Eye (tissue), 1 donor: ENCODE measurements at regions not wholly inside any gene's neighbourhood (a gene's known extent, or its start where the extent isn't known, plus 50 kb on each side); places are given as distances from the start of the nearest gene placed in this dataset.
A peak's percentile ranks its signal among the peaks of the same experiment; 100 is the strongest.
"Not testable (repeated sequence)": the region's sequence is repeated elsewhere in the genome, so short reads cannot be mapped to it uniquely, and the experiment has no call there.

Experiments
- DNase-seq: peaks from one replicate; pipeline ENCODE4 v3.0.0-alpha.2; 2015

DNA sequence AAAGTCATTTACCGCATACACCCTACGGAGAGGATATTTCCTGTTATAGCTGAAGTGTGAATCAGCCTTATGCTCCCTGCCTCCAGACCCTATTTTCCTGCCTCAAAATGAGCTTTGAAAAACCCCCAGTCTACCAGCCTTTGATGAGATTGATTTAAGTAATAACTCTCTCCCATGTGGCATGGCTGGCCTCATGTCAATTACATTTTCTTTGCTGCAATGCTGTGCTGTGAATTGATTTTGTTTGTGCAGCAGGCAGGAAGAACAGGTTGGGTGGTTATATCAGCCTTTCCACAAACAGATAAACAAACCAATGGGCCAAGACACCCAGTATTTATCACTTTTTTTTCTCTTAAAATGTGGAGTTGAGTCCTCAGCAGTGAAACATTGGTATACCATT is 1105.5 kb upstream of the TMEM132C start:
- DNase-seq = no peak

GRCh38 chr12:127162307-127162706 is 1104.7 kb upstream of the TMEM132C start:
- no peak for DNase-seq

DNA sequence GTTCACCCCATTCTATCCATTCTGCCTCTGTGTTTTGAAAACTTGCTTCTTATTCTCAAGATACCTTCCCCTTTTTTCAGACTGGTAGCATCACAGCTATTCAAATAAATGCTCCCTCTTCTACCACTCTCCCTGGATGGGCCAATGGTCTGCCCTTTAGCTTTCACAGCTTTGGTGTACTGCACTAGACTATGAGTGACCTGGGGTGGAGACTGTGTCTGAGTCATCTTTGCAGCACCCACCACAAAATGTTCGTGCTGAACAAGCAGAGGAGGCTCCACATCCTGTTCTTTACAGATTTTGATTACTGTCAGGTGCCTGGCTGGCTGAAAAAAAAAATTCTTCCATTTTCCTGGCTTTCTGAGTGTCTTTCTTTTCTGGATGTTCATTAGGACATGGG is 1104.1 kb upstream of the TMEM132C start:
- DNase-seq = no peak

DNA sequence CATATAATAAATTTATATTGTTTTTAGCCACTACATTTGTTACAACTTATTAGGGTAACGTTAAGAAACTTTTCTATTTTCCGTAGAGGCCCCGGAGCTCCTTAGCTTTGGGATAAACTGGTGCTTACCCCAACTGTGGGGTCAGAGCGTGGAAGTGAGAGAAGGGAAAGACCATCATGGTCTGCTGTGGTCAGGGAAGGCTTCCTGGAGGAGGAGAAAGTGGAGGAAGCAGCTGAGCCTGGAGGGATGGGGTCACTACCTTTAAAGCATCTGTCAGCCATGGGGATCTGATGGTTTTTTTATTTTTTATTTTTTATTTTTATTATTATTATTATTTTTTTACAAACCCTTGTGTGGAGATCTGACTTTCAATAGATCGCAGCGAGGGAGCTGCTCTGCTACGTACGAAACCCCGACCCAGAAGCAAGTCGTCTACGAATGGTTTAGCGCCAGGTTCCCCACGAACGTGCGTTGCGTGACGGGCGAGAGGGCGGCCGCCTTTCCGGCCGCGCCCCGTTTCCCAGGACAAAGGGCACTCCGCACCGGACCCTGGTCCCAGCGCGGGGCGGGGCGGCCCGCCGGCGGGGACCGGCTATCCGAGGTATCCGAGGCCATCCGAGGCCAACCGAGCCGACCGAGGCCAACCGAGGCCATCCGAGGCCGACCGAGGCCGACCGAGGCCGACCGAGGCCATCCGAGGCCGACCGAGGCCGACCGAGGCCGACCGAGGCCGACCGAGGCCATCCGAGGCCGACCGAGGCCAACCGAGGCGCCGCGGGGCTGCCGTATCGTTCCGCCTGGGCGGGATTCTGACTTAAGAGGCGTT is 1101.2 kb upstream of the TMEM132C start:
- peak; percentile 93 for DNase-seq

- no peak for DNase-seq
Measured at GRCh38 chr12:127169321-127170181, 1097.4 kb upstream of the TMEM132C start.

GRCh38 chr12:127170226-127171180 is 1096.5 kb upstream of the TMEM132C start:
- DNase-seq = no peak

DNA sequence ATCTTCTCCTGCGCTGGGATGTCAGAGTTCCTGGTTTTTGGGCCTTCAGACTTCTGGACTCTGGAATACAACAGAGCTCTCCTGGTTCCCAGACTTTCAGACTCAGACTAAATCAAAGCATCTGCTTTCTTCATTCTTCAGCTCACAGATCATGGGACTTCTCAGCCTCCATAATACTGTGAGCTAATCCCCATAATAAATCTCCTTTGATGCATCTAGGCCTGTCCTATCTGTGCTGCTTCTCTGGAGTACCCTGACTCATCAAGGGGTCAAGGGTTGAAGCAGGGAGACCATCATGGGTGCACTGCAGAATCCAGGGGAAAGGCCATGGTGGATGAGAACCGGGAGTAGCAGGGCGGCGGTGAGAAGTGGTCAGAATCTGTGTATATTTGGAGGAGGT is 1094.1 kb upstream of the TMEM132C start:
- no peak for DNase-seq

GRCh38 chr12:127173971-127174370 is 1093.0 kb upstream of the TMEM132C start:
- DNase-seq = not testable (repeated sequence)

GRCh38 chr12:127174881-127175280 is 1092.1 kb upstream of the TMEM132C start:
- DNase-seq = no peak

DNA sequence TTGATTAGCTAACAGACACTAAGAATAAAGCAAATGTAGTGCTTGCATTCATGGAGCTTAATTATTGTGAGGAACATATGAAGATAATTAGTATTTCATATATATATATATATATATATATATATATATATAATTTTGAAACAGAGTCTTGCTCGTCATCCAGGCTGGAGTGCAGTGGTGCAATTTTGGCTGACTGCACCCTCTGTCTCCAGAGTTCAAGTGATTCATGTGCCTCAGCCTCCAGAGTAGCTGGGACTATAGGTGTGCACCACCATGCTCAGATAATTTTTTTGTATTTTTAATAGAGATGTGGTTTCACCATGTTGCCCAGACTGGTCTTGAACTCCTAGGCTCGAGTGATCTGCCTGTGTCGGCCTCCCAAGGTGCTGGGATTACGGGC is 1091.6 kb upstream of the TMEM132C start:
- DNase-seq = no peak

- no peak for DNase-seq
Measured at GRCh38 chr12:127176804-127177203, 1090.2 kb upstream of the TMEM132C start.

GRCh38 chr12:127178052-127178451 is 1088.9 kb upstream of the TMEM132C start:
- DNase-seq = no peak

- DNase-seq = no peak
Measured at GRCh38 chr12:127178463-127178862, 1088.5 kb upstream of the TMEM132C start.

DNA sequence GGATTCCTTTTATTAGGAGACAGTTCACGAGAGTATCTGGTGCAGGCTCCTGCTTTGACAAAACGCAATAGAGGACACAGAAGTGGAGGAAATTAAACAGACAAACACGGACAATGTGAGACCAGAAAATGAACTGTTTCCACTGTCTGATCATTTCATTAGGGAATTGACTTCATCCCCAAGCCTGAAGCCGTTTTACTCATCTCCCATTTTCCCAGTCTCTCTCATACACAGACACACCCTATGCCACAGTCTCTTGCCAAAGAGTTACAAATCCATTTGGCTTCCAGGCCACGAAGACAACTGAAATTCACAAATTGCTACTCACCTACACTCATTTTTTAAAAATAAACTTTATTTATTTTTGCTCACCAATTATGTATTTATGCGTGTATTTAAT is 1087.8 kb upstream of the TMEM132C start:
- DNase-seq = no peak

DNA sequence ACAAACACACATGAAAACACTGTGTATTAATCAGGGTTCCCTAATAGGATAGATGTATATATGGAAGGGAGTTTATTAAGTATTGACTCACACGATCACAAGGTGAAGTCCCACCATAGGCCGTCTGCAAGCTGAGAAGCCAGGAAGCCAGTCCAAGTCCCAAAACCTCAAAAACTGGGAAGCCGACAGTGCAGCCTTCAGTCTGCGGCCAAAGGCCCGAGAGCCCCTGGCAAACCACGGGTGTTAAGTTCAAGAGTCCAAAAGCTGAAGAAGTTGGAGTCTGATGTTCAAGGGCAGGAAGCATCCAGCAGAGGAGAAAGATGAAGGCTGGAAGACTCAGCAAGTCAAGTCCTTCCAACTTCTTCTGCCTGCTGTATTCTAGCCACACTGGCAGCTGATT is 1085.0 kb upstream of the TMEM132C start:
- DNase-seq = no peak

- DNase-seq = no peak
Measured at GRCh38 chr12:127189992-127190391, 1077.0 kb upstream of the TMEM132C start.

- DNase-seq = peak; percentile 14
Measured at GRCh38 chr12:127191129-127191528, 1075.8 kb upstream of the TMEM132C start.

- no peak for DNase-seq
Measured at GRCh38 chr12:127192391-127192790, 1074.6 kb upstream of the TMEM132C start.

- DNase-seq = no peak
Measured at GRCh38 chr12:127193341-127193740, 1073.6 kb upstream of the TMEM132C start.

- no peak for DNase-seq
Measured at GRCh38 chr12:127194176-127194575, 1072.8 kb upstream of the TMEM132C start.

GRCh38 chr12:127205781-127206555 is 1061.0 kb upstream of the TMEM132C start:
- no peak for DNase-seq

DNA sequence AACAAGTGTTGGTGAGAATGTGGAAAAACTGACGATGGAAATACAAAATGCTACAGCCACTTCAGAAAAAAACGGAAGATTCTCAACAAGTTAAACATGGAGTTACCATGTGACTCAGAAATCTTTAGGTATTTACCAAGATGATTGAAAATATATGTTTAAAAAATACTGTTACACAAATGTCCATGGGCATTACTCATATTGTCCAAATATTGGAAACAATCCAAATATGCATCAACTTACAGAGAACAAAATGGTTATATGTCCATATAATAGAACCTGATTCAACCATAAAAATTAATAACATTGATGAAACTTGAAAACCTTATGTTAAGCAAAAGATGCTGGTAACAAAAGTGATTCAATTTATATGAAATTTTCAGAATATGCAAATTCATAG is 1057.7 kb upstream of the TMEM132C start:
- DNase-seq = no peak
